Loucy (cell line): ENCODE measurements at regions not wholly inside any gene's neighbourhood (a gene's known extent, or its start where the extent isn't known, plus 50 kb on each side); places are given as distances from the start of the nearest gene placed in this dataset.

ENCODE experiments used
- H2AFZ ChIP-seq: fragments of 200-600 bp; sonication (generic); 2 replicates; pipeline ENCODE4 v1.6.0; 2016; ENCODE audit warnings: antibody characterized with exemption, mild to moderate bottlenecking, low read length, moderate library complexity
- H3F3A ChIP-seq: fragments of 200-600 bp; 2 replicates; pipeline ENCODE4 v1.6.0; 2016; ENCODE audit warnings: antibody characterized with exemption, low read depth, mild to moderate bottlenecking
- H3K27me3 ChIP-seq: fragments of 200-600 bp; sonication (generic); 2 replicates; pipeline ENCODE4 v1.6.1; 2014; ENCODE audit warnings: low read length, mild to moderate bottlenecking; ENCODE audit not compliant: insufficient read depth, poor library complexity, severe bottlenecking
- H3K36me3 ChIP-seq: fragments of 200-600 bp; sonication (generic); 2 replicates; pipeline ENCODE4 v1.6.1; 2016; ENCODE audit warnings: low read length; ENCODE audit not compliant: insufficient read depth
- H3K4me1 ChIP-seq: fragments of 200-600 bp; sonication (generic); 2 replicates; pipeline ENCODE4 v1.5.1; 2014; ENCODE audit warnings: low read length, mild to moderate bottlenecking; ENCODE audit not compliant: insufficient read depth, poor library complexity, severe bottlenecking
- H3K4me2 ChIP-seq: fragments of 200-600 bp; sonication (generic); 2 replicates; pipeline ENCODE4 v1.6.0; 2014; ENCODE audit warnings: antibody characterized with exemption, low read length, low read depth, mild to moderate bottlenecking; ENCODE audit not compliant: poor library complexity, severe bottlenecking
- H3K4me3 ChIP-seq: fragments of 200-600 bp; sonication (generic); 2 replicates; pipeline ENCODE4 v1.5.1; 2014; ENCODE audit warnings: low read length, mild to moderate bottlenecking, mixed read lengths; ENCODE audit not compliant: poor library complexity, severe bottlenecking
- H3K79me2 ChIP-seq: fragments of 200-600 bp; sonication (generic); 2 replicates; pipeline ENCODE4 v1.6.1; 2014; ENCODE audit warnings: low read length; ENCODE audit not compliant: insufficient read depth
- H3K9ac ChIP-seq: fragments of 200-600 bp; sonication (generic); 2 replicates; pipeline ENCODE4 v1.6.0; 2014; ENCODE audit warnings: mild to moderate bottlenecking, low read depth, low read length, moderate library complexity; ENCODE audit not compliant: poor library complexity, severe bottlenecking
- H3K9me2 ChIP-seq: fragments of 200-600 bp; sonication (generic); replicated peaks from 2 replicates; pipeline ENCODE4 v1.6.1; 2016; ENCODE audit warnings: low read depth, low read length, mixed read lengths
- H3K9me3 ChIP-seq: fragments of 200-600 bp; sonication (generic); 2 replicates; pipeline ENCODE4 v1.6.1; 2014; ENCODE audit warnings: mild to moderate bottlenecking, antibody characterized with exemption, low read length, low read depth; ENCODE audit not compliant: insufficient read depth
- H4K20me1 ChIP-seq: fragments of 200-600 bp; sonication (generic); 2 replicates; pipeline ENCODE4 v1.6.0; 2014; ENCODE audit warnings: antibody characterized with exemption, low read length, mild to moderate bottlenecking; ENCODE audit not compliant: insufficient read depth, poor library complexity, severe bottlenecking
- CTCF ChIP-seq: fragments of 200-600 bp; sonication (generic); conservative IDR thresholded peaks from 2 replicates; pipeline ENCODE4 v1.5.1; 2014; ENCODE audit warnings: mild to moderate bottlenecking, antibody characterized with exemption, low read length
- EZH2phosphoT487 ChIP-seq: fragments of 200-600 bp; IDR thresholded peaks from 2 replicates; pipeline ENCODE4 v1.6.1; 2018; ENCODE audit warnings: antibody characterized with exemption, mild to moderate bottlenecking, moderate library complexity, borderline replicate concordance

GRCh38 chr4:54169176-54169575, 59.9 kb upstream of the PDGFRA start:
- Histone ChIP-seq H3K9me2 (no peaks in the 10 kb centered on the region), H2AFZ (no peak overlapping the region), H3F3A (no peaks in the 10 kb centered on the region), H3K79me2 (no peaks in the 10 kb centered on the region), H3K36me3 (no peaks in the 10 kb centered on the region), H3K9ac (no peak overlapping the region), H3K9me3 (no peaks in the 10 kb centered on the region), H3K4me1 (no peaks in the 10 kb centered on the region), H4K20me1 (no peaks in the 10 kb centered on the region), H3K4me3 (no peak overlapping the region), H3K4me2 (no peak overlapping the region), H3K27me3 (no peaks in the 10 kb centered on the region)
- TF ChIP-seq EZH2phosphoT487 (no peak), CTCF (no peak)

- H3K9me3 ChIP-seq = no peaks in the 10 kb centered on the region
- no peak for TF ChIP-seq CTCF
- no peak for TF ChIP-seq EZH2phosphoT487
- H3K9me2 ChIP-seq = no peaks in the 10 kb centered on the region
- no peaks in the 10 kb centered on the region for H3K36me3 ChIP-seq
- H3K4me3 ChIP-seq = no peak overlapping the region
- no peaks in the 10 kb centered on the region for H3K4me1 ChIP-seq
- H3K9ac ChIP-seq = no peak overlapping the region
- no peaks in the 10 kb centered on the region for H3K27me3 ChIP-seq
- H2AFZ ChIP-seq = peak overlapping the region; percentile 23; the same call in 1 of the 2 replicates
- H3K79me2 ChIP-seq = no peaks in the 10 kb centered on the region
- no peak overlapping the region for H3K4me2 ChIP-seq
- H4K20me1 ChIP-seq = no peaks in the 10 kb centered on the region
- H3F3A ChIP-seq = no peaks in the 10 kb centered on the region
Observed at GRCh38 chr4:54172156-54172555, 56.9 kb upstream of the PDGFRA start.

- Histone ChIP-seq H3K4me1 (no peaks in the 10 kb centered on the region), H3K27me3 (no peaks in the 10 kb centered on the region), H3F3A (no peaks in the 10 kb centered on the region), H3K79me2 (no peaks in the 10 kb centered on the region), H3K9me2 (no peaks in the 10 kb centered on the region), H3K4me2 (no peak overlapping the region), H3K9me3 (no peaks in the 10 kb centered on the region), H3K4me3 (no peak overlapping the region), H4K20me1 (no peaks in the 10 kb centered on the region), H3K36me3 (no peaks in the 10 kb centered on the region), H3K9ac (no peak overlapping the region), H2AFZ (no peak overlapping the region)
- TF ChIP-seq EZH2phosphoT487 (no peak), CTCF (no peak)
Observed at GRCh38 chr4:54173281-54173912, 55.7 kb upstream of the PDGFRA start.
